Panc1 (cell line): ENCODE measurements at regions not wholly inside any gene's neighbourhood (a gene's known extent, or its start where the extent isn't known, plus 50 kb on each side); places are given as distances from the start of the nearest gene placed in this dataset.
"Not testable (repeated sequence)": the region's sequence is repeated elsewhere in the genome, so short reads cannot be mapped to it uniquely, and the experiment has no call there.

Experiments
- ATAC-seq: fragments of 200-7000 bp; cut with Tn5 transposase; 2 replicates; pipeline ENCODE4 v1.9.1; 2020; ENCODE audit warnings: mild to moderate bottlenecking, moderate library complexity
- BruUV-seq: library from RNA; stranded (reverse); fragments of 400-500 nt; replicated peaks from 2 replicates; lab custom pipeline; 2021; lab: Mats Ljungman, UMichigan
- CTCF ChIA-PET: fragments of 300-600 bp; sonication (Branson Sonifier 250); formaldehyde crosslinking; loops from one replicate; lab custom pipeline; 2022; ENCODE audit warnings: antibody characterized with exemption; lab: Charles Lee
- POLR2A ChIA-PET: fragments of 300-600 bp; sonication (Branson Sonifier 250); formaldehyde crosslinking; loops from one replicate; lab custom pipeline; 2022; ENCODE audit warnings: antibody characterized with exemption; lab: Charles Lee
- DNase-seq: peaks from one replicate; pipeline ENCODE4 v3.0.0-alpha.2; 2010; ENCODE audit warnings: low read depth, low spot score
- H3K27ac ChIP-seq: 2 replicates; pipeline ENCODE4 v1.5.1; 2011; ENCODE audit warnings: mild to moderate bottlenecking, low read length, inconsistent platforms
- H3K27me3 ChIP-seq: fragments of 200-500 bp; sonication (Bioruptor generic); 2 replicates; pipeline ENCODE4 v1.6.0; 2014; ENCODE audit warnings: low read length, inconsistent platforms; ENCODE audit not compliant: control insufficient read depth, insufficient read depth
- H3K36me3 ChIP-seq: fragments of 200-500 bp; sonication (Bioruptor generic); 2 replicates; pipeline ENCODE4 v1.5.1; 2014; ENCODE audit warnings: inconsistent platforms, mild to moderate bottlenecking, low read length, moderate library complexity; ENCODE audit not compliant: control insufficient read depth, insufficient read depth
- H3K4me1 ChIP-seq: 2 replicates; pipeline ENCODE4 v1.5.1; 2011; ENCODE audit warnings: inconsistent platforms, mild to moderate bottlenecking, low read length, moderate library complexity; ENCODE audit not compliant: control insufficient read depth, insufficient read depth
- H3K4me3 ChIP-seq, 2 experiments: 2 replicates each; pipeline ENCODE4 v1.5.1; 2011 to 2012; ENCODE audit warnings: low read depth in 2 of 2, low read length in 2 of 2, mild to moderate bottlenecking in 2 of 2, inconsistent platforms in 1 of 2, moderate library complexity in 1 of 2
- H3K9me3 ChIP-seq: fragments of 200-500 bp; sonication (Bioruptor generic); 2 replicates; pipeline ENCODE4 v1.5.1; 2014; ENCODE audit warnings: low read depth, mild to moderate bottlenecking, inconsistent platforms, low read length, moderate library complexity; ENCODE audit not compliant: control insufficient read depth, insufficient read depth
- POLR2AphosphoS5 ChIP-seq: IDR thresholded peaks from 2 replicates; pipeline ENCODE4 v1.6.1; 2012; ENCODE audit warnings: mild to moderate bottlenecking, low read depth, low read length, moderate library complexity
- REST ChIP-seq, 2 experiments: IDR thresholded peaks; 2 replicates each; pipeline ENCODE4 v1.6.1; 2011 to 2012; ENCODE audit warnings: low read depth in 2 of 2, control low read depth in 1 of 2, low read length in 1 of 2, mild to moderate bottlenecking in 1 of 2, moderate library complexity in 1 of 2; ENCODE audit not compliant: insufficient read depth in 1 of 2
- SIN3A ChIP-seq: IDR thresholded peaks from 2 replicates; pipeline ENCODE4 v1.6.1; 2012; ENCODE audit warnings: low read depth, mild to moderate bottlenecking, low read length, moderate library complexity, borderline replicate concordance; ENCODE audit not compliant: insufficient read depth
- TCF7L2 ChIP-seq: IDR thresholded peaks from 2 replicates; pipeline ENCODE4 v1.6.1; 2011; ENCODE audit warnings: mild to moderate bottlenecking, low read depth, low read length, inconsistent platforms
- in situ Hi-C: cut with HindIII; loops from 2 replicates; pipeline ENCODE4 v1.10.0; 2016; ENCODE audit warnings: low sequenced_read_pairs, low pct_unique_long_range_greater_than_20kb
- intact Hi-C: fragments of 100-400 bp; cut with micrococcal nuclease; formaldehyde crosslinking; loops from one replicate; pipeline ENCODE4 v1.10.0; 2022; ENCODE audit not compliant: unreplicated experiment
- TF ChIP-seq, protein P1 (sequence below): fragments of 450-650 bp; IDR thresholded peaks from 2 replicates; pipeline ENCODE4 v1.5.1; 2017; ENCODE audit warnings: mild to moderate bottlenecking

- BruUV-seq = no TSS peak
- Histone ChIP-seq H3K4me3 (no peak overlapping the region), H3K27ac (no peak overlapping the region), H3K9me3 (no peaks in the 10 kb centered on the region), H3K27me3 (no peaks in the 10 kb centered on the region), H3K4me1 (no peaks in the 10 kb centered on the region), H3K36me3 (no peaks in the 10 kb centered on the region)
- ATAC-seq (no peak), DNase-seq (peak; percentile 85)
- in situ Hi-C loops = no loop called here
- intact Hi-C loops = no loop called here
- CTCF ChIA-PET = no interaction called here
- TF ChIP-seq SIN3A (no peak), TCF7L2 (no peak), REST (IDR thresholded peaks at IDR 0.05; ENCODE audit: insufficient read depth in 1 of 2, low read depth in 2 of 2, low read length in 1 of 2) (no peak), POLR2AphosphoS5 (no peak)
- TF ChIP-seq, protein P1, sequence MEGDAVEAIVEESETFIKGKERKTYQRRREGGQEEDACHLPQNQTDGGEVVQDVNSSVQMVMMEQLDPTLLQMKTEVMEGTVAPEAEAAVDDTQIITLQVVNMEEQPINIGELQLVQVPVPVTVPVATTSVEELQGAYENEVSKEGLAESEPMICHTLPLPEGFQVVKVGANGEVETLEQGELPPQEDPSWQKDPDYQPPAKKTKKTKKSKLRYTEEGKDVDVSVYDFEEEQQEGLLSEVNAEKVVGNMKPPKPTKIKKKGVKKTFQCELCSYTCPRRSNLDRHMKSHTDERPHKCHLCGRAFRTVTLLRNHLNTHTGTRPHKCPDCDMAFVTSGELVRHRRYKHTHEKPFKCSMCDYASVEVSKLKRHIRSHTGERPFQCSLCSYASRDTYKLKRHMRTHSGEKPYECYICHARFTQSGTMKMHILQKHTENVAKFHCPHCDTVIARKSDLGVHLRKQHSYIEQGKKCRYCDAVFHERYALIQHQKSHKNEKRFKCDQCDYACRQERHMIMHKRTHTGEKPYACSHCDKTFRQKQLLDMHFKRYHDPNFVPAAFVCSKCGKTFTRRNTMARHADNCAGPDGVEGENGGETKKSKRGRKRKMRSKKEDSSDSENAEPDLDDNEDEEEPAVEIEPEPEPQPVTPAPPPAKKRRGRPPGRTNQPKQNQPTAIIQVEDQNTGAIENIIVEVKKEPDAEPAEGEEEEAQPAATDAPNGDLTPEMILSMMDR = no peak
- POLR2A ChIA-PET = no interaction called here
These were observed 541.4 kb upstream of the BOD1L1 start for GRCh38 chr4:14168919-14169318.

DNA sequence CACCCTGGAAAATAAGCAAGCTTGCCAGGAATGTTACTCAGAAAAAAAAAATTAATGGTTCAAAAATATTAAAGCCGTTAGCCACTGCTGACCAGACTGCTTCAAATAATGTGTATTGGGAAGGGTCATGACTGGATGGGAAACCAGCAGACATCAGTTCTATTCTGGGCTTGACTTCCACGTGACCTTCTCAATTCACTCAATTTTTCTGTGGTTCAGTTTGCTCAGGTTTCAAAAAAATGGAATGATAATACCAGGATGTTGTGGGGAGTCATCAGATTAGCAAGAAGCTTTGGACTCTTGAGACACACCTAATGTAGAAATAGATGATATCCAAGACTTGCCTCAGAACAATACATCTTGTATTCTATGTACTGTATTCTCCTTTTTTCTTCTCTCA is 541.9 kb upstream of the BOD1L1 start:
- H3K36me3 ChIP-seq = no peaks in the 10 kb centered on the region
- POLR2A ChIA-PET = no interaction called here
- H3K4me3 ChIP-seq = no peak overlapping the region
- CTCF ChIA-PET = no interaction called here
- H3K4me1 ChIP-seq = no peaks in the 10 kb centered on the region
- in situ Hi-C loops (no loop called here), intact Hi-C loops (no loop called here)
- ATAC-seq (no peak), DNase-seq (no peak)
- H3K27me3 ChIP-seq = no peaks in the 10 kb centered on the region
- no peak overlapping the region for H3K27ac ChIP-seq
- no TSS peak for BruUV-seq
- no peaks in the 10 kb centered on the region for H3K9me3 ChIP-seq
- TF ChIP-seq TCF7L2 = no peak
- TF ChIP-seq, protein P1 = no peak
- TF ChIP-seq POLR2AphosphoS5 = no peak
- no peak for TF ChIP-seq SIN3A
- no peak for TF ChIP-seq REST (IDR thresholded peaks at IDR 0.05; ENCODE audit: insufficient read depth in 1 of 2, low read depth in 2 of 2, low read length in 1 of 2)

GRCh38 chr4:14169940-14170339 is 542.4 kb upstream of the BOD1L1 start:
- H3K27ac ChIP-seq, ATAC-seq, H3K4me3 ChIP-seq, H3K27me3 ChIP-seq, DNase-seq, H3K4me1 ChIP-seq, in situ Hi-C loops, BruUV-seq, CTCF ChIA-PET, POLR2A ChIA-PET, H3K36me3 ChIP-seq, intact Hi-C loops, H3K9me3 ChIP-seq: not testable (repeated sequence)
